CD4-positive, alpha-beta T cell treated with Interleukin-15 for 4 hours (primary cell): ENCODE measurements at regions not wholly inside any gene's neighbourhood (a gene's known extent, or its start where the extent isn't known, plus 50 kb on each side); places are given as distances from the start of the nearest gene placed in this dataset.
"Not testable (repeated sequence)": the region's sequence is repeated elsewhere in the genome, so short reads cannot be mapped to it uniquely, and the experiment has no call there.

Experiments
- DNase-seq: peaks from one replicate; pipeline ENCODE4 v3.0.0-alpha.2; 2020; ENCODE audit warnings: low spot score

- no peak for DNase-seq
These were observed 707.9 kb downstream of the CENPC start for GRCh38 chr4:66837279-66837922.

DNA sequence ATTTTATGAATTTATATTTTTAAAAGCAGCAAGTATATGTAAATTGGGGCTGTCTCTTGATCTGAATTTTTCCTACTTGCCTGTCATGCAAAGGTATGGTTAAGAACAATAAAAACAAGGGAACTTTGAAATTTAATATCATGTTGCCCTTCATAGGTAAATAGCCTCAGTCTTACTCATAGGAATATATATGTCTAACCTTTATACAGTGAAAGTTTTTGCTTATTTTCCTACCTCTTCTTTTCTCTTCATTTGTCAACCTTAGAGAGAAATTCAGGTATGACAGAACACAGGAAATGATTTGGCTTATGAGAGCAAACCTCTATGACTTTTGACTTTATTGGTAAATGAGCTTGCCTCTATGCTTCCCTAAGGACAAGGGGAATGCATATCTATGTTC is 716.0 kb downstream of the CENPC start:
- DNase-seq, result no peak

DNA sequence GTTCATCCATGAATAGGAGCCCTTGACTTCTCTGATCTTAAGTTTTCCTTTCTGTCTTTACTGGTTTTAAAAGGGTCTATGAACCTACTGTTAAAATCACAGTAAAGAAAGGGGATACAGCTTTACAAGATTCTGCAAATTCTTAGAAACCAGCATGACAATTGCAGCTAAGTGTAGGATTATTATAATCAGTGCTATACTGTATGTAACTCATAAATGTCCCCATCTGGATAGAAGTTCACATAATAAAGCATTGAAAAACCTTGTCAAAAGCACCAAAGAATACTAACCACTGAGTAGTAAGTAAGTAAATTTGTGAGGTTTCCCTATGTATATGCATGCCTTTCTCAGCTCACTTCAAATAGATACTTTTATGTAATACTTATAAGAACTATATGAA is 724.6 kb downstream of the CENPC start:
- no peak for DNase-seq

DNA sequence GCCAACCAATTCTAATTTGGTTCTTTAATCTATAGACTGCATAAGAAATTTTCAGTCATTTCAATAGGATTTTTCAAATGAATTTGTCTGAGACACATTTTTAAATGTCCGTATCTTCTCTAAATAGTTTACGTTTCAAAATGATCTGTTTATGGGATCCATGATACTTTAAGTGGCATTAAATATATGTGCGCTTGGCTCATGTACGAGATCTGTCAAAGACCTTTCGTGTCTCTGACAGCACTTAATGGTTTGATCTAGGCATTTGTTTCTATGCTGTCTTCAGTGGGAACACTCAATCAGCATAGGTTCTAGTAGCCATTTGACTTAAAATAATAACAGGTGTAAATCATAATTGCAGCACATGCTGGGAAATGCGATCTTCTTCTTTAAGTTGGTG is 731.0 kb downstream of the CENPC start:
- DNase-seq, result no peak

- DNase-seq, result no peak
These were observed 739.7 kb downstream of the CENPC start for GRCh38 chr4:66805582-66805981.

DNA sequence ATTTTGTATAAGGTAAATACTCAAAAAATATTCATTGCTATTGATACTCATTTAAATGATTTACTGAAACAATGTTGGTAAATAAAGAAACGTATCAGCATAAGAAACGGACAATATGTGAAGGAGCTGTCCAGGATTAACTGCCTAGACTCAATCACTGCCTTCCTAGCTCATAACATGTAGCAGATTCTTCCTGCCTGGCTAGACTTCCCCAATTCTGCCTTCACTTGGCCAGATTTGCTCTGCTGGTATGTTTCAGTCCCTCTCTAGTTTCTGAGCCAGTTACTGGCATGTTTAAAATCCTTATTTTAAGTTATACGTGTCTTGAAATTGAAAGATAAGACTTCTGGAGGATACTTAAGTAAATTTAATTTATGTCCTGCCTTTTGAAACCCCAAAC is 740.3 kb downstream of the CENPC start:
- DNase-seq, result no peak

DNA sequence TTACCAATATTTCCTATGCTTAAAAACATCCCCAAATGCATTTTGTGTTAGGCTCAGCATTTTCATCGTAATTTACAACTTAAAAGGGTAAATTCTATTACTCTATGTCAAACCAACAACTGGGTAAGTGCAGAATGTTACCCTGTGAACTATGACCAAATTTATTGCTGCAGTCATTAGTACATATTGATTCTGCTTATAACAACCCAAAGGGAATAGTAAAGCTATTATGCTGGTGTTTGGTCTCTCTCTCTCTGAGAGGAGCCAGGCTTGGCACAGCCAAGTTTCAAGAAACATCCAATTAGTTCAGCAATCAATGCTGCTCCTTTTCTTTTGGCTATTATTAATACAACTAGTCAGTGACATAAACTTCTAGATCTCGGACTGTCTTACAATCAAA is 747.7 kb downstream of the CENPC start:
- no peak for DNase-seq

DNA sequence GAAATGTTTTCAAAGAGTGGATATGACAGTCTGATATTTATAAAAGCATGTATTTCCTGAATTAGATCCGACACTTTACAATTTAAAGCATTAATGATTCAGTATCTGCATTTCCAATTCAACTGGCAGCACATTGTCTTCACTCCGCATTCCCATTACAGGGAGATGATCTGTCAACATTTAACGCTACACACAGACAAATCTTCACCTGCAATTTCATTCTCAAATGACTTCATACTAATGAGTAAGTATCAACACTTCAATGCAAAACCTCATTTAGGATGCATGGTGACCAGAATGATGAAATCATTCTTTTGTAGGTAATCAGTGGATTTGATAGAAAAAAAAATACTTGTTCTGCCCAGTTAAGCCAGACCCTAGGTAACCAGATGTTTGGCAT is 749.6 kb downstream of the CENPC start:
- DNase-seq, result no peak

DNA sequence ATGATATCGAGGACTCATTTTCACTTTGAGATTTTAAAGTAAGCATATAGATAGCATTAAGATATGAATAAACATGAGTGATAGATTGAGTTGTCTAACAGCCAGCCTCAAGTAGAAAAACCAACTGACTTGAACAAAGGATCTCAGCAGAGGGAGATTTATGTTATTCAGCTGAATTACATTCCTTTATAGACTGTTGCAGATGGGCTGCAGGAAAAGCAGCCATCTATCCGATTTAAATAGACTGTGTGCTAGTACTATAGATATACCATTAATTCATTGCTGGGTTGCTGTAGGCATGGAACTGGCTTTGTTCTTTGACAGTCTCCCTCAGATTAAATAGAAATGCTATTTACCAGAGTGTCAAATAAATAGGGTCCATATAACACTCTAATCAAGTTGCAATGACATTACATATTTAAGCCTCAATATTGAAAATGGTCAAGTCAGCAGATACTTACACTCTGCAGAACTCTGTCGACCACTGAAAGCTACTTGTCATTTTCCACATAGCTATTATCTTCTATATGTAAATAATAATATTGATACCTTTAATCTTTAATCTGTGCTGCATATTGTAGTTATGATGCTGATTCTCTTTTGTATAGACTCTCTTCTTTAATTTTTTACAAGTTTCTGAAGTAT is 750.8 kb downstream of the CENPC start:
- DNase-seq, result no peak

DNA sequence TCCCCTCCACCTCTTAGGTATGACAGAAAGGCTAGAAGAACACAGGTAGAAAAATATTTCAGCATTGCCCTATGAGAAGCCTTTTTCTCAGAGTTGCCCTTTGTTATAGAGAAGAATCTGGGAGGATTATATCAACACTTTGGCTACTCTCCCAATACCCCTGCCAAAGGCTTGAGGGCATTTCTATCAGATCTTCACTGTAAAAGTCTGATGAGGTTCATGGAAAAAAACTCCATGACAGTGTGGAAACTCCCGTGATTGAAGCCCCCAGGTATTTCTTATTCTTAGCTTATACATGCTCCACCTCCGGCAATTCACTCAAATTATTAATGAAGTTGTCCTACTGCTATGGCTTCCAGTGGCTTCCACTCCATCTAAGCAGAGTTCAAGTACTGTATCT is 753.6 kb downstream of the CENPC start:
- DNase-seq, result no peak

DNA sequence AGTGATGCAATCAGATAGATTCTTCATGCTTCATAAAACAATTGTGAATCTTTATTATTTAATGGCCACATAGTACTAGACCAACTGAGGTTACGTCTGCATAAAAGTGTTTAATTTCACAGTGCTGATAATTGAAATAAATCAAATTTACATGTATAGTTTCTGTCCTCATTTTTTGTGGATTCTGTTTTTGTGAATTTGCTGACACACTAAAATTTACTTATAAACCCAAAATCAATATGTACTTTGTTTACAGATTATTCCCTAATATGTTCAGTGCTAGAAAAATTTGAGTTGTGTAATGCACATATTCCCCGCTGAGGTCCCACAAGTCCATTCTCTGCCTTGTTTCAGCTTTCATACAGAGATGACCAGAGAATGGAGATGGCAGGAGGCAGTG is 759.8 kb downstream of the CENPC start:
- no peak for DNase-seq

DNA sequence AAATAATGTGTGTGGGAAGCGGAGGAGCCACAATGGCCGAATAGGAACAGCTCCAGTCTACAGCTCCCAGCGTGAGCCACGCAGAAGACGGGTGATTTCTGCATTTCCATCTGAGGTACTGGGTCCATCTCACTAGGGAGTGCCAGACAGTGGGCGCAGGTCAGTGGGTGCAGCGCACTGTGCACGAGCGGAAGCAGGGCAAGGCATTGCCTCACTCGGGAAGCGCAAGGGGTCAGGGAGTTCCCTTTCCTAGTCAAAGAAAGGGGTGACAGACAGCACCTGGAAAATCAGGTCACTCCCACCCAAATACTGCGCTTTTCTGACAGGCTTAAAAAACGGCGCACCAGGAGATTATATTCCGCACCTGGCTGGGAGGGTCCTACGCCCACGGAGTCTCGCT is 762.6 kb downstream of the CENPC start:
- not testable (repeated sequence) for DNase-seq

DNA sequence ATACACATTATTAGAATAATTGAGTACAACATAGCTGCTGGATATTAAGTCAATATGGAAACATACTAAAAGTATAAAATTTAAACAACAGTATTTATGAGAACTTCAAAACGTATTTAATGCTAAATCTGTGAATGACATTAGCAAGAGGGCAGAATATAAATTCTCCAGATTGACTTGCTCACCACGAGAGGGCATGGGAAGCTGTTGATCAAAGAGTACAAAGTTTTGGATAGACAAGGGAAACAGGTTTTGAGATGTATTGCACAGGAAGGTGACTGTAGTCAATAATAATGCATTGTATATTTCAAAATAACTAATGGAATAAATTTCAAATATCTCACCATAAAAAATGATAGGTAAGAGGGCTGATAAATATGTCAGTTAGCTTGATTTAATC is 768.2 kb downstream of the CENPC start:
- DNase-seq, result no peak

GRCh38 chr4:66769441-66769840 is 775.9 kb downstream of the CENPC start:
- no peak for DNase-seq

DNA sequence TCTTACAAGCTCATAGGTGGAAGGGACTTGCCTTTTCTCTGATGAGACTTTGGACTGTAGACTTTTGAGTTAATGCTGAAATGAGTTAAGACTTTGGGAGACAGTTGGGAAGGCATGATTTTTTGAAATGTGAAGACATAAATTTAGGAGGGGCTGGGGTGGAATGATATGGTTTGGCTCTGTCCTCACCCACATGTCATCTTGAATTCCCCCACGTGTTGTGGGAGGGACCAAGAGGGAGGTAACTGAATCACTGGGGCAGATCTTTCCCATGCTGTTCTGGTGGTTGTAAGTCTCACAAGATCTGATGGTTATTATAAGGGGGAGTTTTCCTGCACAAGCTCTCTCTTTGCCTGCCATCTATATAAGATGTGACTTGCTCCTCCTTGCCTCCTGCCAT is 777.9 kb downstream of the CENPC start:
- no peak for DNase-seq

GRCh38 chr4:66766557-66766956 is 778.7 kb downstream of the CENPC start:
- no peak for DNase-seq

- DNase-seq, result no peak
These were observed 795.0 kb downstream of the CENPC start for GRCh38 chr4:66750273-66750672.

- DNase-seq, result not testable (repeated sequence)
These were observed 798.4 kb downstream of the CENPC start for GRCh38 chr4:66746918-66747317.

DNA sequence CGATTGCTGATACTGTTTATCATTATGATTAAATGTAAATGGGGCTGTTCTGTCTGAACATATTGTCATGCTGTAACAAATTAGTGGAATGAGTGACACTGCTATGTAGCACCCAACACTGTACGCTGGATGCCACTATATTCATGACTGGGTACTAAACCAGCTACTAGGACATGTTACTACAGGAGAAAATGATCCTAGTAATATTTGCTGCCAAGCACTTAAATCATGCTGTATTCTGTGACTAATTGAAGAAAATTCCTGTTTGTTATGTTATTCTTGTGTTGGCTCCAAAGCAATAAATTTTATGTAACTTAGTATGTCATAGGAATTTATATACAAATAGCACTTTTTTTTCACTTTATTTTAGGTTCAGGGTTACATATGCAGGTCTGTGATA is 804.2 kb downstream of the CENPC start:
- DNase-seq, result no peak

GRCh38 chr4:66736606-66737005 is 808.7 kb downstream of the CENPC start:
- DNase-seq, result no peak

GRCh38 chr4:66728280-66728679 is 817.0 kb downstream of the CENPC start:
- no peak for DNase-seq

DNA sequence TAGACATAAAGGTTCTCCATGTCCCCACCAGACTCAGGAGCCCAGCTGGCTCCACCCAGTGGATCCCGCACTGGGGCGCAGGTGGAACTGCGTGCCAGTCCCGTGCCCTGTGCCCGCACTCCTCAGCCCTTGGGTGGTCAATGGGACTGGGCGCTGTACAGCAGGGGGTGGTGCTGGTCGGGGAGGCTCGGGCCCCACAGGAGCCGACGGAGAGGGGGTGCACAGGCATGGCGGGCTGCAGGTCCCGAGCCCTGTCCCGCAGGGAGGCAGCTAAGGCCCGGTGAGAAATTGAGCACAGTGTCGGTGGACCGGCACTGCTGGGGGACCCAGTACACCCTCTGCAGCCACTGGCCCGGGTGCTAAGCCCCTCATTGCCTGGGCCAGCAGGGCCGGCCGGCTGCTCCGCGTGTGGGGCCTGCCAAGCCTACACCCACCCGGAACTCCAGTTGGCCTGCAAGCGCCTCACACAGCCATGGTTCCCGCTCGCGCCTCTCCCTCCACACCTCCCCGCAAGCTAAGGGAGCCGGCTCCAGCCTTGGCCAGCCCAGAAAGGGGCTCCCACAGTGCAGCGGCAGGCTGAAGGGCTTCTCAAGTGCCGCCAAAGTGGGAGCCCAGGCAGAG is 832.9 kb downstream of the CENPC start:
- DNase-seq, result not testable (repeated sequence)

- DNase-seq, result no peak
These were observed 841.1 kb downstream of the CENPC start for GRCh38 chr4:66704243-66704642.

DNA sequence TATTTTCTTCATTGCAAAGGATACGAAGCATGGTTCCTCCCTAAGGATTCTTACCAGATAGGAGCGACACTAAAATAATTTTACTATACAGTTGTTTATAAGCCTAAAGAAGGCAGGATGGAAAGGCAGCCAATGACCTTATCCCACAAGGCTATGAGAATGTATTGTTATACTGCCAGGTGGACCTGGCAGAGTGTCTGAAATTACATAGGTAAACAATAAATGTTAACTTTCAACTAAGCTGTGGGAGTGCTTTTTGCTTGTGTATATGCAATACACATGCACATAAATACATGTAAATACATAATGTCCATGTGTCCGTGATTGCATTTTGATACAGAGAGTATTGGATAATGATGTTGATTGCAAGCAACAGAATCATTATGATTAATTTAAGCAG is 850.6 kb downstream of the CENPC start:
- DNase-seq, result no peak
